ENCODE measurements at regions not wholly inside any gene's neighbourhood (a gene's known extent, or its start where the extent isn't known, plus 50 kb on each side); places are given as distances from the start of the nearest gene placed in this dataset.

- intact Hi-C loops (cut with DNase I), result no loop called here
- Histone ChIP-seq H3K27ac (no peak overlapping the region), H3K36me3 (no peaks in the 10 kb centered on the region), H3K4me3 (replicated peaks in 1 of 3) (no peak overlapping the region), H3K4me1 (no peaks in the 10 kb centered on the region), H3K27me3 (no peaks in the 10 kb centered on the region), H3K9me3 (no peaks in the 10 kb centered on the region)
- no peak for DNase-seq
- 81 to 93% methylated on average over 2 of the region's 2 CpGs for WGBS, 2 donors
- TF ChIP-seq CTCF (IDR thresholded peaks at IDR 0.05), result no peak
- TF ChIP-seq POLR2A (IDR thresholded peaks at IDR 0.05), result no peak
These were observed 804.1 kb upstream of the IGFBP3 start for GRCh38 chr7:46725136-46725535.

- WGBS, 2 donors, result 94 to 99% methylated on average over 2 to 4 of the region's 4 CpGs
- Histone ChIP-seq H3K27ac (no peak overlapping the region), H3K36me3 (no peaks in the 10 kb centered on the region), H3K4me1 (no peaks in the 10 kb centered on the region), H3K9me3 (no peaks in the 10 kb centered on the region), H3K4me3 (replicated peaks in 1 of 3) (no peak overlapping the region), H3K27me3 (no peaks in the 10 kb centered on the region)
- no peak for TF ChIP-seq POLR2A (IDR thresholded peaks at IDR 0.05)
- intact Hi-C loops (cut with DNase I), result no loop called here
- DNase-seq, result no peak
These were observed 802.7 kb upstream of the IGFBP3 start for GRCh38 chr7:46723742-46724141.

GRCh38 chr7:46723003-46723402 is 801.9 kb upstream of the IGFBP3 start:
- Histone ChIP-seq H3K27ac (no peak overlapping the region), H3K27me3 (no peaks in the 10 kb centered on the region), H3K4me1 (no peaks in the 10 kb centered on the region), H3K9me3 (no peaks in the 10 kb centered on the region), H3K36me3 (no peaks in the 10 kb centered on the region), H3K4me3 (replicated peaks in 1 of 3) (no peak overlapping the region)
- intact Hi-C loops (cut with DNase I), result no loop called here
- 84 to 89% methylated on average over 5 to 6 of the region's 7 CpGs for WGBS, 2 donors
- DNase-seq, result no peak
- TF ChIP-seq POLR2A (IDR thresholded peaks at IDR 0.05), result no peak
- no peak for TF ChIP-seq CTCF (IDR thresholded peaks at IDR 0.05)

GRCh38 chr7:46720761-46721160 is 799.7 kb upstream of the IGFBP3 start:
- no peak for DNase-seq
- no peaks in the 10 kb centered on the region for H3K36me3 ChIP-seq
- H3K4me3 ChIP-seq (replicated peaks in 1 of 3), result no peak overlapping the region
- TF ChIP-seq POLR2A (IDR thresholded peaks at IDR 0.05) (no peak), CTCF (IDR thresholded peaks at IDR 0.05) (no peak)
- 48 to 67% methylated on average over 2 of the region's 2 CpGs for WGBS, 2 donors
- H3K9me3 ChIP-seq, result no peaks in the 10 kb centered on the region
- H3K27me3 ChIP-seq, result no peaks in the 10 kb centered on the region
- intact Hi-C loops (cut with DNase I), result no loop called here
- H3K4me1 ChIP-seq, result no peaks in the 10 kb centered on the region
- H3K27ac ChIP-seq, result no peak overlapping the region

DNA sequence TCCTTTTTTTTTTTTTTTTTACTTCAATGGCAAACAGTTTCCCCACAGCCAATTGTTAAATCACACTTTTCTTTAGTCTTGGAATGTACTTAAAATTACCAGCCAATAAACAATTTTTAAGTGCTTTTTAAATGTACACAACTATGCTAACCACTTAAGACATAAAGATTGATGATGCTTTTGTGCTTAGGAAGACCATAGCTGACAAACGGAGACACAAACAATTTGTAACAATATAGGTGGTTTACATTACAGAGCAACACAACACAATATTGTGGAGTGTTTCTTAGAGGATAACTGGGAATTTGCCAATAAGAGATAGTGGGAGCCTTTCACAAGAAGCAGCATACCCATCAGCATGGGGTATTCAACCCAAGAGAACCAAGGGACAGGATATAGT is 798.5 kb upstream of the IGFBP3 start:
- intact Hi-C loops (cut with DNase I), result no loop called here
- DNase-seq, result no peak
- Histone ChIP-seq H3K27me3 (no peaks in the 10 kb centered on the region), H3K9me3 (no peaks in the 10 kb centered on the region), H3K4me3 (replicated peaks in 1 of 3) (no peak overlapping the region), H3K27ac (no peak overlapping the region), H3K4me1 (no peaks in the 10 kb centered on the region), H3K36me3 (no peaks in the 10 kb centered on the region)
- TF ChIP-seq CTCF (IDR thresholded peaks at IDR 0.05) (no peak), POLR2A (IDR thresholded peaks at IDR 0.05) (no peak)
- 90 to 91% methylated on average over 1 of the region's 1 CpG for WGBS, 2 donors

DNA sequence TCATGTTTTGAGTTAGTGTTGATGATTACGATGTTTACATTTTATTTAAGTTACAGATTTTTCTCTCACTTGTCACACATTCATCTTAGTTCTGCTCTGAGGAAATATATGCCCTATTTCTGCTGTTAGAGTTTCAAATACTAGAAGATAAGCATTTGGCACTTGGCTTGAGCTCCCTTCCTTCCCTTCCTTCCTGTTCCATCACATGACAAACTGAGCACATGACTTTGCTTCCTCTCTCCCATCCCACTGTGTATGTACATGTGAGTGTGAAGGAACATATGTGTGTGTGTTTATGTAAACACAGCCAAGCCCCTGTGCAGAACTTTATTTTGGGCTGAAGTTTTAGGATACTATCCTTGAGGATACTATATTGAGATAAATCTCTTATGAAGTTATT is 795.9 kb upstream of the IGFBP3 start:
- DNase-seq, result no peak
- intact Hi-C loops (cut with DNase I), result no loop called here
- H3K4me1 ChIP-seq, result no peaks in the 10 kb centered on the region
- no peak for TF ChIP-seq POLR2A (IDR thresholded peaks at IDR 0.05)
- TF ChIP-seq CTCF (IDR thresholded peaks at IDR 0.05), result no peak
- H3K27ac ChIP-seq, result no peak overlapping the region
- H3K9me3 ChIP-seq, result no peaks in the 10 kb centered on the region
- H3K27me3 ChIP-seq, result no peaks in the 10 kb centered on the region
- no peaks in the 10 kb centered on the region for H3K36me3 ChIP-seq
- WGBS, 2 donors, result 80 to 93% methylated on average over 1 of the region's 1 CpG
- H3K4me3 ChIP-seq (replicated peaks in 1 of 3), result no peak overlapping the region

Measured in thyroid gland (tissue), 4 donors.